A673 (cell line): ENCODE measurements at regions not wholly inside any gene's neighbourhood (a gene's known extent, or its start where the extent isn't known, plus 50 kb on each side); places are given as distances from the start of the nearest gene placed in this dataset.

Experiments used
- EZH2 ChIP-seq: fragments of 200-600 bp; sonication (generic); IDR thresholded peaks from 2 replicates; pipeline ENCODE4 v1.6.1; 2017; ENCODE audit warnings: borderline replicate concordance, low read depth, mild to moderate bottlenecking, mixed read lengths, antibody characterized with exemption, low read length; ENCODE audit not compliant: poor library complexity, severe bottlenecking
- TF ChIP-seq, protein P1 (sequence below): fragments of 300-800, 200-600 bp; sonication (generic); conservative IDR thresholded peaks from 2 replicates; pipeline ENCODE4 v1.5.1; 2017; ENCODE audit warnings: low read depth, mild to moderate bottlenecking, antibody characterized with exemption, low read length, moderate library complexity, mixed read lengths

- TF ChIP-seq, protein P1, sequence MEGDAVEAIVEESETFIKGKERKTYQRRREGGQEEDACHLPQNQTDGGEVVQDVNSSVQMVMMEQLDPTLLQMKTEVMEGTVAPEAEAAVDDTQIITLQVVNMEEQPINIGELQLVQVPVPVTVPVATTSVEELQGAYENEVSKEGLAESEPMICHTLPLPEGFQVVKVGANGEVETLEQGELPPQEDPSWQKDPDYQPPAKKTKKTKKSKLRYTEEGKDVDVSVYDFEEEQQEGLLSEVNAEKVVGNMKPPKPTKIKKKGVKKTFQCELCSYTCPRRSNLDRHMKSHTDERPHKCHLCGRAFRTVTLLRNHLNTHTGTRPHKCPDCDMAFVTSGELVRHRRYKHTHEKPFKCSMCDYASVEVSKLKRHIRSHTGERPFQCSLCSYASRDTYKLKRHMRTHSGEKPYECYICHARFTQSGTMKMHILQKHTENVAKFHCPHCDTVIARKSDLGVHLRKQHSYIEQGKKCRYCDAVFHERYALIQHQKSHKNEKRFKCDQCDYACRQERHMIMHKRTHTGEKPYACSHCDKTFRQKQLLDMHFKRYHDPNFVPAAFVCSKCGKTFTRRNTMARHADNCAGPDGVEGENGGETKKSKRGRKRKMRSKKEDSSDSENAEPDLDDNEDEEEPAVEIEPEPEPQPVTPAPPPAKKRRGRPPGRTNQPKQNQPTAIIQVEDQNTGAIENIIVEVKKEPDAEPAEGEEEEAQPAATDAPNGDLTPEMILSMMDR = no peak
- no peak for TF ChIP-seq EZH2
These were observed 62.1 kb upstream of the ANTXR2 start for GRCh38 chr4:80134936-80135701.
